GM18858 (cell line): ENCODE measurements at regions not wholly inside any gene's neighbourhood (a gene's known extent, or its start where the extent isn't known, plus 50 kb on each side); places are given as distances from the start of the nearest gene placed in this dataset.

Source experiments
- ATAC-seq: cut with Tn5 transposase; IDR thresholded peaks from one replicate; pipeline ENCODE4 v1.9.1; 2021; ENCODE audit not compliant: unreplicated experiment

DNA sequence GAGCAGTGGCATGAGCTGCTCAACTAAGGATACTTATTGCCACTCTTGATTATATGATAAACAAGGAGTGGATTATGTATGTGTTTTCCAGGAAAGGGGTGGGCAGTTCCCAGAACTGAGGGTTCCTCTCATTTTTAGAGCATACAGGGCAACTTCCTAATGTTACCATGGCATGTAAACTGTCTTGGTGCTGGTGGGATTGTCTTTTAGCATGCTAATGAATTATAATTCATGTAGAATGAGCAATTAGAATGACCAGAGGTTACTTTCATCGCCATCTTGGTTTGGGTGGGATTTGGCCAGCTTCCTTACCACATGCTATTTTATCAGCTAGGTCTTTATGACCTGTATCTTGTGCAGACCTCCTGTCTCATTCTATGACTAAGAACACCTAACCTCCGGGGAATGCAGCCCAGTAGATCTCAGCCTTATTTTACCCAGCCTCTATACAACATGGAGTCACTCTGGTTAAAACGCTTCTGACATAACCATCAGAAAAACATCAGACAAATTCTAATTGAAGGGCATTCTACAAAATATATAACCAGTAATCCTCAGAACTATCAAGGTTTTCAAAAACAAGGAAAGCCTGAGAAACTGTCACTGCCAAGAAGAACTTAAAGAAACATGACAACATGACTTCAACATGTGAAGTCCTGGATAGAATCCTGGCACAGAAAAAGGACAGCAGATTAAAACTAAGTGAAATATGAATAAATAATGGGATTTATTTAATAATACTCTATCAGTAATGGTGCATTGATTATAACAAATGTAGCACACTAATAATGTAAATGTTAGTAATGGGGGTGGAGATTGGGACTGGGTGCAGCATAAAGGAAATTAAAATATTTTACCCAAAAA lies 365.0 kb downstream of the SEMA3D start:
- ATAC-seq: no peak

DNA sequence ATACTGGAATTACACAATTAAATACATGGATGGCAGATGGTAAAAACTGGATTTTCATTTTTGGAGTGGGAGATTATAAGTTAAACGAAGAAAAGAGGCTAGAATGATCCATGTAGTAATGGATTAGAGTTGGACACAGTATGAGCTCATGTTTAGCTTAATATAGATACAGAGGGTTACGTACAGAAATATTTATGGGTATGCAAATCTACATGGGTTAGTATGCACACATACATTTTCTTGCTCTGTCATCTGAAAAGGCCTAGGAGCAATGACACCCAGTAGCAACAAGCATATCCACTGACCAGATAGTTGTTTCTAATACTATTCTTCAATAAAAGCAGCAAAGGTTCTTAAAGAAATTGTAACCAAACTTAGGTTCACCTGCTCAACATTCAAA lies 366.4 kb downstream of the SEMA3D start:
- ATAC-seq: no peak

- ATAC-seq: no peak
These were observed 369.8 kb downstream of the SEMA3D start for GRCh38 chr7:84817016-84817415.

DNA sequence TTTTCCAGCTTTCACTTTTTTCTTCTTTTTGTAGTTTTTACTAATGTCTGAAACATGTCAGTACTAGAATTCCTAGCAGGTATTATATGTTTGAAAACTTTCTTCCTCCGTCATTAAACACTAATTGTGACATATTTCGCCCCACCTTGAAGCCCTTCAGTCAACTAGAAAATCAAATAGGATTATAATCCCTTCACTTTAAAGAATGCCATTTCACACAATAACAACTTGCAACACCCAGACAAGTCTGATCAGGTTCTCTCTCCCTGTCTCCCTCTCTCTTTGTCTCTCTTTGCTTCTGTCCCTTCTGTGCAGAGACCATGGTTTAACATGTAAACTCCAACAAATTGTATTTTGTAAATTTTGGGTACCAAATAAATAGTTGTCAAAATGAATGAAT lies 373.5 kb downstream of the SEMA3D start:
- ATAC-seq: no peak

- ATAC-seq: no peak
These were observed 374.8 kb downstream of the SEMA3D start for GRCh38 chr7:84812021-84812420.

DNA sequence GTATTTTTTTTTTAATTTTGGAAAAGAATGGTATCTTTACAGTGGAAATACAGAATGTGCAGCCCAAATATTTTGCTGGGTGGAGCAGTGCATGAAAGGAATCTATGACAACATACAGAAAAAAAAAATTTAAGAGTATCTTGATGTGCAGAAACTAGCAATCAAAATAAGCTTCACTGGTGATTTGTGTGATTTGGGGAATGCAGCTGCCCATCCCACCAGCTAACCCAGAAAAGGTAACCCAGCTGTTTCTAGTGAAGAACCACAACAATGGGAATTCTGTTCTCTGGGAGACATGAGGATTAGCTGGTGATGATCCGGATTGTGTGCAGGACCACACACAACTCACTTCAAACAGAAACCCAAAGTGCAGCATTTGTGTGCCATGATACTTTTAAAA lies 375.5 kb downstream of the SEMA3D start:
- ATAC-seq: no peak

- ATAC-seq: no peak
These were observed 377.0 kb downstream of the SEMA3D start for GRCh38 chr7:84809877-84810276.

DNA sequence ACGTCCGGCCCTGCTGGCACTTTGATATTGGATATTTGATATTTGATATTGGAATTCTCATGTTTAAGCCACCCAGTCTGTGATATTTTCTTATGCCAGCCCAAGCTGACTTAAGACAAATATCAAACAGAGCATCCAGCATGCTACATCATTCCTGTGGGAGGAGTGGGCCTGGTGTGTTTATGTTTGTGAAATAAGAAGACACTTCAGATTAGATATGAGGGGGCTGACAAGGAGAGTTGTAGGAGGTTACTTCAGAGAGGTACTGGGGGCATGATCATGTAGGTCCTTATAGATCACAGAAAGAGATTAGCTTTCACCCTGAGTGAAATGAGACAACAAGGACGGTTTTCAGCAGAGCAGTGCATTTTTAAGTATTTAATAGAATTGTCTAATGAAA lies 382.9 kb downstream of the SEMA3D start:
- ATAC-seq: no peak

DNA sequence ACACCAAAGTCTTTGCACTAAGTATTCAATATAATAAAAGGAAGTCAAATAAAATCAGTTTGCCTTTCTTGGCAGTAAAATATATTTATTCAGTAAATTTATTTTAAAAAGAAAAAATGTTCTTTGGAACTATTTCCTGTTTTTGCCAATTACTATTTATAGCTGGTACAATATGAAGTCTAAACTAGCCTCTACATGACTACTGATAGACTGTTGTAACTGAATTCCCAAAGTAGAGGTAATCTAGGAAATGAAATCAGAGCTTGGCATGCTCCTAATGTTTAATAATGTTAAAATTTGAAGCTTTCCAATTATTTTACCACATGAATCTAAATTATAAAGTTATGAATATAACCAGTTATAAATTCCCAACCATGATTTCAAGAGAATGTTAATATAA lies 385.5 kb downstream of the SEMA3D start:
- ATAC-seq: no peak

GRCh38 chr7:84800846-84801245 lies 386.0 kb downstream of the SEMA3D start:
- ATAC-seq: no peak

GRCh38 chr7:84799106-84799505 lies 387.8 kb downstream of the SEMA3D start:
- no peak for ATAC-seq

- no peak for ATAC-seq
These were observed 394.5 kb downstream of the SEMA3D start for GRCh38 chr7:84792231-84792893.

GRCh38 chr7:84790882-84791281 lies 396.0 kb downstream of the SEMA3D start:
- ATAC-seq: no peak

- ATAC-seq: no peak
These were observed 400.8 kb downstream of the SEMA3D start for GRCh38 chr7:84786073-84786472.

- ATAC-seq: no peak
These were observed 402.4 kb downstream of the SEMA3D start for GRCh38 chr7:84784450-84784849.

DNA sequence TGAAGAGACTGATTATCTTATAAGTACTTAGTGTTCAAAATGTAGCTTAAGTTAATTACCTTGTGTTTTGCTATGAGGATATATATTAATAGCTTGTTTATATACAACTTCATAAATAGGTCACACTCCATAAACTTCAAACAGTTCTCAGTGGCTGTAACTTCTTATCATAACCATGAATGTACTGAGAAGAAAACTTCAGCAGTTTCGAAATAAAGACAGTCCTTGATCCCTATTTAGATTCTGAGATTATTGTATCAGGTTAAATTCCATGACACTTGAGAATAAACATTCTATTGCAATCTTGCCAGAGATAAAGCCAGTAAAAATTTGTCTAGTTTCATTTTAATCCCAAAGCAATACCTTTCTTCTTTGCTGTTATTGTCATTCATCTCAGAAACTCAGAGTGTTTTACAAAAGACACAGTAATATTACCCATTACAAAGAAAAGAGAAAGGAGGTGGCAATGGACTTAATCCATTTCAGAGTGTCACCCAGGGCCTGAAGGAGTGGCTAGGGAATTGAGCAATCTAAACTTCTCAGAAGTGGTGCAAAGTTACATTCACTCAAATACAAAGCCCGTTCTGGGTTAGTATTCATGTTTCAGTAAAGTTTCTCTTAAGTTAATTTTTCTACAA lies 403.6 kb downstream of the SEMA3D start:
- ATAC-seq: no peak

DNA sequence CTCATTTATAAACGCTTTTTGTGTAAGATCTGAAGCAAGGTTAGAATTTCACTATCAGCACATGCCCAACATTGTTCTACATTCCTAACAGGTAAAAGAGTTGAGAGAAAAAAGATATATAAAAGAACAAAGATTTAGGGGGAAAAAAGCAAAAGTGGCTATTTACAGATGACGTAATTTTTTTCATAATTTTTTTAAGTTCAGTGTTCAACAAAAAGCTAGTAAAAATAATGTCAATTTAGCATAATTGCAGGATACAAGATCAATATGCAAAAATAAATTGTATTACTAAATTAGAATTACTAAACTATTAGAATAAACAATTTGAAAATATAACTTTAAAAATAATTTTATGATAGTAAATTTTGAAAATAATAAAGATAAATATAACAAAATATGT lies 405.0 kb downstream of the SEMA3D start:
- no peak for ATAC-seq

GRCh38 chr7:84780158-84781124 lies 406.4 kb downstream of the SEMA3D start:
- ATAC-seq: no peak

DNA sequence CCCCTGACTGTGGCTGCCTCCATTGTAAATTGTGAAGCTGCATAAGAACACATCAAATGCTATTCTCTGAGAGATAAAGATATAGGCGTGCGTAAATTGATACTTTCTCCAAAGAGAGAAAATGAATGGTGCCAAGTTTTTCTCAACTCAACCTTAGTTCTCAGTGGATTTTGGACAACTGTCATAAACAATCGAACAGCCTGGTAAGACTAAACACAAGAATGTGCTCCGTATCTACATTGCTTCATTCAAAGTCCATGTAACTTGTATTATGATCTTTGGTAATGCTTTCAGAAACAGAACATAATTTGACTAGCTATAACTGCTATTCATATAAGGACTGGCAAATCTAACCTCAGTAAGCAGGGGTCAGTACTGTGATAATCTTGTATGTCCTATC lies 429.1 kb downstream of the SEMA3D start:
- ATAC-seq: no peak

- no peak for ATAC-seq
These were observed 440.5 kb downstream of the SEMA3D start for GRCh38 chr7:84746353-84746752.

GRCh38 chr7:84744385-84744784 lies 442.5 kb downstream of the SEMA3D start:
- no peak for ATAC-seq
